IMR-90 (cell line): ENCODE measurements at regions not wholly inside any gene's neighbourhood (a gene's known extent, or its start where the extent isn't known, plus 50 kb on each side); places are given as distances from the start of the nearest gene placed in this dataset.

ENCODE experiments used
- ATAC-seq: fragments of 200-7000 bp; cut with Tn5 transposase; 2 replicates; pipeline ENCODE4 v1.9.1; 2020; ENCODE audit warnings: low read depth, mild to moderate bottlenecking, moderate library complexity
- BruUV-seq: library from RNA; stranded (reverse); fragments of 400-500 nt; replicated peaks from 2 replicates; lab custom pipeline; 2021; lab: Mats Ljungman, UMichigan
- CTCF ChIA-PET: fragments of 300-600 bp; formaldehyde crosslinking; extraction: SDS; loops from one replicate; lab custom pipeline; 2021; ENCODE audit warnings: antibody characterized with exemption; lab: Yijun Ruan, JAX
- POLR2A ChIA-PET: fragments of 300-600 bp; sonication (Branson Sonifier 250); formaldehyde crosslinking; loops from one replicate; lab custom pipeline; 2022; ENCODE audit warnings: antibody characterized with exemption; ENCODE audit not compliant: unreplicated experiment; lab: Charles Lee
- DNase-seq: peaks from one replicate; pipeline ENCODE4 v3.0.0; 2013
- H2AFZ ChIP-seq: replicated peaks from 2 replicates; pipeline ENCODE3; 2013; ENCODE audit warnings: low read length, mild to moderate bottlenecking; ENCODE audit not compliant: poor library complexity
- H2AK5ac ChIP-seq: 2 replicates; pipeline ENCODE4 v1.6.1; 2013; ENCODE audit warnings: low read depth, low read length, inconsistent platforms
- H2AK9ac ChIP-seq: replicated peaks from 2 replicates; pipeline ENCODE3; 2013; ENCODE audit warnings: mild to moderate bottlenecking, low read depth, low read length, moderate library complexity; ENCODE audit not compliant: poor library complexity
- H2BK120ac ChIP-seq: 2 replicates; pipeline ENCODE4 v1.6.1; 2013; ENCODE audit warnings: low read depth, low read length, inconsistent platforms
- H2BK15ac ChIP-seq: 3 replicates; pipeline ENCODE4 v1.6.1; 2013; ENCODE audit warnings: low read depth, low read length, inconsistent platforms
- H2BK20ac ChIP-seq: 2 replicates; pipeline ENCODE4 v1.6.1; 2013; ENCODE audit warnings: low read depth, mild to moderate bottlenecking, inconsistent platforms, low read length, moderate library complexity
- H2BK5ac ChIP-seq: 2 replicates; pipeline ENCODE4 v1.6.1; 2013; ENCODE audit warnings: mild to moderate bottlenecking, low read depth, low read length, inconsistent platforms; ENCODE audit not compliant: poor library complexity, severe bottlenecking
- H3K14ac ChIP-seq: replicated peaks from 2 replicates; pipeline ENCODE4 v1.6.1; 2013; ENCODE audit warnings: low read depth, low read length, inconsistent platforms
- H3K18ac ChIP-seq: 2 replicates; pipeline ENCODE4 v1.6.1; 2013; ENCODE audit warnings: low read depth, low read length, control low read depth
- H3K23ac ChIP-seq: 2 replicates; pipeline ENCODE4 v1.6.1; 2013; ENCODE audit warnings: low read depth, low read length, inconsistent platforms
- H3K27ac ChIP-seq: 2 replicates; pipeline ENCODE4 v1.5.1; 2013; ENCODE audit warnings: mild to moderate bottlenecking, control low read depth, low read length; ENCODE audit not compliant: insufficient read depth
- H3K27me3 ChIP-seq: 2 replicates; pipeline ENCODE4 v1.6.1; 2013; ENCODE audit warnings: low read length; ENCODE audit not compliant: control insufficient read depth, insufficient read depth
- H3K36me3 ChIP-seq: 2 replicates; pipeline ENCODE4 v1.6.1; 2013; ENCODE audit warnings: low read length, mixed read lengths; ENCODE audit not compliant: control insufficient read depth, insufficient read depth
- H3K4ac ChIP-seq: 2 replicates; pipeline ENCODE4 v1.6.1; 2013; ENCODE audit warnings: low read depth, low read length, inconsistent platforms
- H3K4me1 ChIP-seq: 2 replicates; pipeline ENCODE4 v1.6.1; 2013; ENCODE audit warnings: low read length, mixed read lengths; ENCODE audit not compliant: control insufficient read depth, insufficient read depth
- H3K4me2 ChIP-seq: 2 replicates; pipeline ENCODE4 v1.6.1; 2013; ENCODE audit warnings: low read depth, mild to moderate bottlenecking, control low read depth, low read length, moderate library complexity
- H3K4me3 ChIP-seq: 2 replicates; pipeline ENCODE4 v1.5.1; 2013; ENCODE audit warnings: low read depth, mild to moderate bottlenecking, control low read depth, low read length, moderate library complexity; ENCODE audit not compliant: insufficient read depth
- H3K56ac ChIP-seq: 2 replicates; pipeline ENCODE4 v1.6.1; 2013; ENCODE audit warnings: low read length, inconsistent platforms; ENCODE audit not compliant: insufficient read depth; ENCODE audit errors: extremely low read depth
- H3K79me1 ChIP-seq, 2 experiments: 2 replicates each; pipeline ENCODE4 v1.6.1; 2013; ENCODE audit warnings: low read length in 2 of 2, inconsistent platforms in 1 of 2, low read depth in 1 of 2
- H3K9ac ChIP-seq: 2 replicates; pipeline ENCODE4 v1.6.1; 2013; ENCODE audit warnings: low read depth, low read length, control low read depth
- H3K9me1 ChIP-seq: 2 replicates; pipeline ENCODE4 v1.6.1; 2013; ENCODE audit warnings: low read length, inconsistent platforms; ENCODE audit not compliant: insufficient read depth
- H3K9me3 ChIP-seq: 2 replicates; pipeline ENCODE4 v1.6.1; 2013; ENCODE audit warnings: low read length; ENCODE audit not compliant: control insufficient read depth, insufficient read depth
- H4K20me1 ChIP-seq: 2 replicates; pipeline ENCODE4 v1.6.1; 2013; ENCODE audit warnings: low read length, inconsistent platforms; ENCODE audit not compliant: insufficient read depth
- H4K5ac ChIP-seq: 2 replicates; pipeline ENCODE4 v1.6.1; 2013; ENCODE audit warnings: mild to moderate bottlenecking, low read depth, low read length, control low read depth
- H4K8ac ChIP-seq, 2 experiments: 2 replicates each; pipeline ENCODE4 v1.6.1; 2013; ENCODE audit warnings: low read depth in 2 of 2, low read length in 2 of 2, control low read depth in 1 of 2, inconsistent platforms in 1 of 2
- H4K91ac ChIP-seq: 2 replicates; pipeline ENCODE4 v1.6.1; 2013; ENCODE audit warnings: low read depth, low read length, inconsistent platforms; ENCODE audit not compliant: insufficient read depth
- BHLHE40 ChIP-seq: fragments of 150-350 bp; IDR thresholded peaks from 2 replicates; pipeline ENCODE4 v1.6.1; 2016; ENCODE audit warnings: mild to moderate bottlenecking, low read depth, low read length
- CEBPB ChIP-seq: IDR thresholded peaks from 2 replicates; pipeline ENCODE4 v1.6.1; 2012; ENCODE audit warnings: low read depth, low read length, improper control_type of control experiment
- CTCF ChIP-seq: conservative IDR thresholded peaks from 2 replicates; pipeline ENCODE4 v1.5.1; 2012; ENCODE audit warnings: mild to moderate bottlenecking, low read depth, low read length, improper control_type of control experiment
- ELK1 ChIP-seq: fragments of 150-350 bp; IDR thresholded peaks from 2 replicates; pipeline ENCODE4 v1.6.1; 2016; ENCODE audit warnings: low read depth, mild to moderate bottlenecking, low read length, moderate library complexity, borderline replicate concordance
- FOS ChIP-seq: fragments of 150-350 bp; IDR thresholded peaks from 2 replicates; pipeline ENCODE4 v1.6.1; 2016; ENCODE audit warnings: low read depth, low read length
- MAFK ChIP-seq: IDR thresholded peaks from 2 replicates; pipeline ENCODE4 v1.6.1; 2012; ENCODE audit warnings: low read depth, low read length, improper control_type of control experiment
- MAZ ChIP-seq: IDR thresholded peaks from 2 replicates; pipeline ENCODE4 v1.6.1; 2012; ENCODE audit warnings: low read depth, mild to moderate bottlenecking, low read length, improper control_type of control experiment, moderate library complexity, borderline replicate concordance
- MXI1 ChIP-seq: IDR thresholded peaks from 2 replicates; pipeline ENCODE4 v1.6.1; 2012; ENCODE audit warnings: low read depth, mild to moderate bottlenecking, low read length, moderate library complexity, borderline replicate concordance
- NFE2L2 ChIP-seq: fragments of 150-350 bp; IDR thresholded peaks from 2 replicates; pipeline ENCODE4 v1.6.1; 2016; ENCODE audit warnings: low read depth, mild to moderate bottlenecking, low read length
- POLR2A ChIP-seq: IDR thresholded peaks from 2 replicates; pipeline ENCODE4 v1.6.1; 2012; ENCODE audit warnings: mild to moderate bottlenecking, low read depth, low read length
- RAD21 ChIP-seq: IDR thresholded peaks from 2 replicates; pipeline ENCODE4 v1.6.1; 2012; ENCODE audit warnings: low read length, improper control_type of control experiment
- RCOR1 ChIP-seq: IDR thresholded peaks from 2 replicates; pipeline ENCODE4 v1.6.1; 2012; ENCODE audit warnings: mild to moderate bottlenecking, low read length, improper control_type of control experiment; ENCODE audit not compliant: insufficient replicate concordance
- RFX5 ChIP-seq: IDR thresholded peaks from 2 replicates; pipeline ENCODE4 v1.8.0; 2012; ENCODE audit warnings: low read depth, mild to moderate bottlenecking, low read length, moderate library complexity
- SMC3 ChIP-seq: fragments of 150-350 bp; IDR thresholded peaks from 2 replicates; pipeline ENCODE4 v1.6.1; 2016; ENCODE audit warnings: low read depth, mild to moderate bottlenecking, antibody characterized with exemption, low read length, moderate library complexity
- USF2 ChIP-seq: fragments of 150-350 bp; IDR thresholded peaks from 2 replicates; pipeline ENCODE4 v1.6.1; 2017; ENCODE audit warnings: mild to moderate bottlenecking, antibody characterized with exemption, low read length, low read depth
- WGBS, 2 experiments: methylation state at CpG; one replicate each; pipeline versions ENCODE4 v1.1.5 to v1.1.7; 2013; ENCODE audit warnings: missing lambda C conversion rate in 2 of 2; ENCODE audit not compliant: insufficient read length in 1 of 2; ENCODE audit errors: extremely low coverage in 2 of 2; 5-methylcytosine and 5-hydroxymethylcytosine counted together
- dilution Hi-C: fragments of 300-500 bp; cut with HindIII; formaldehyde crosslinking; loops from one replicate; pipeline ENCODE4 v1.14.3; 2018; ENCODE audit warnings: low sequenced_read_pairs; ENCODE audit not compliant: unreplicated experiment
- in situ Hi-C: fragments of 300-500 bp; cut with MboI; formaldehyde crosslinking; loops from 3 replicates; pipeline ENCODE4 v1.14.3; 2019; ENCODE audit warnings: low sequenced_read_pairs, inconsistent platforms, mixed read lengths
- intact Hi-C: fragments of 100-400 bp; cut with micrococcal nuclease; formaldehyde crosslinking; loops from 2 replicates; pipeline ENCODE4 v1.10.0; 2022

- DNase-seq = no peak
- Histone ChIP-seq H3K9me3 (no peaks in the 10 kb centered on the region), H2BK5ac (no peak overlapping the region), H3K4me1 (no peaks in the 10 kb centered on the region), H3K4me2 (no peak overlapping the region), H3K9ac (no peak overlapping the region), H2AFZ (no peak overlapping the region), H2BK15ac (no peak overlapping the region), H3K27ac (no peak overlapping the region), H4K5ac (no peak overlapping the region), H2BK20ac (no peak overlapping the region), H3K79me1 (no peaks in the 10 kb centered on the region), H3K9me1 (no peaks in the 10 kb centered on the region), H3K14ac (no peak overlapping the region), H3K56ac (no peak overlapping the region), H2AK9ac (no peak overlapping the region), H3K4ac (no peak overlapping the region), H4K8ac (no peak overlapping the region), H3K4me3 (no peak overlapping the region), H3K18ac (no peak overlapping the region), H3K36me3 (no peaks in the 10 kb centered on the region), H3K27me3 (no peaks in the 10 kb centered on the region), H2BK120ac (no peak overlapping the region), H4K91ac (no peak overlapping the region), H3K23ac (no peak overlapping the region), H4K20me1 (no peaks in the 10 kb centered on the region), H2AK5ac (no peak overlapping the region)
- intact Hi-C loops = no loop called here
- CTCF ChIA-PET = no interaction called here
- in situ Hi-C loops = no loop called here
- no CpG with 5 or more reads among the region's 9 CpGs for WGBS, 2 experiments
- dilution Hi-C loops = no loop called here
- POLR2A ChIA-PET = no interaction called here
- no peak for ATAC-seq
- BruUV-seq = no TSS peak
- TF ChIP-seq RAD21 (no peak), ELK1 (no peak), CEBPB (no peak), BHLHE40 (no peak), CTCF (no peak), RFX5 (no peak), MAZ (no peak), MAFK (no peak), FOS (no peak), USF2 (no peak), NFE2L2 (no peak), MXI1 (no peak), SMC3 (no peak), POLR2A (no peak), RCOR1 (no peak)
Measured at GRCh38 chr14:57009585-57010515, 199.6 kb upstream of the OTX2 start.
